GM19025 (cell line): ENCODE measurements at regions not wholly inside any gene's neighbourhood (a gene's known extent, or its start where the extent isn't known, plus 50 kb on each side); places are given as distances from the start of the nearest gene placed in this dataset.

Experiments used
- ATAC-seq: cut with Tn5 transposase; IDR thresholded peaks from one replicate; pipeline ENCODE4 v1.9.1; 2021; ENCODE audit warnings: mild to moderate bottlenecking, low read depth, moderate library complexity; ENCODE audit not compliant: unreplicated experiment

DNA sequence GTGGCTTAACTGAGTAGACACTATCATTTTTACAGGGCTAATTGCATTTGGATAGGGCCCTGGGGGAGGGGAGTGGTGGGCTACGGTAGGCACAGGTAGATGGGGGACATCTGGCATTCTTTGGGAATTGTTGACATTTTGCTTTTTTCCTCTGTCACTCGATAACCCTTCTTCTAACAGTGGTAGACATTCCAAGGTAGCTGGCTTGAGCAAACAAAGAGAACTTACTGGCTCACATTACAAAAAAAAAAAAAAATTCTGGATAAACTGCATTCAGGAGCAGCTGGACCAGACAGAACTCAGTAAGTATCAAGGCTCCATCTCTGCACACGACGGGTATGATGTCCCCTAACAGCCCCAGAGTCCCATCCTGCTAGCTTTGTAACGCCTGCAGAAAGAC is 585.2 kb downstream of the ZNF608 start:
- ATAC-seq = no peak

DNA sequence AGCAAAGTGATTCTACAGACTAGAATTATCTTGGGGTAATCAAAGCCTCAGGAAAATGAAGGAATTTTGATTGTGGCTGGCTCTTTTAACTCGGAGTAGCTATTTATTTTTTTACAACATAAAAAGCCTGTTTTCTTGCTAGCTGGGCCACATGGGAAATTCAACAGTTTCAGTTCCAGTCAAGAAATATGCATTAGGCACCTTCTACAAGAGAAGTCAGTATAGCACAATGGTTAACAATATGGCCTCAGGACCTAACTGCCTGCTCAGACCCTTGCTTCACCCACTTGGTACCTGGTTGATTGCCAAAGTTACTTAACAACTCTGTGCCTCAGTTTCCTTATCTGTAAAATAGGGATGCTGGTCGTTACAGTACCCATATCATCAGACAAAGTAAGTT is 586.2 kb downstream of the ZNF608 start:
- no peak for ATAC-seq

DNA sequence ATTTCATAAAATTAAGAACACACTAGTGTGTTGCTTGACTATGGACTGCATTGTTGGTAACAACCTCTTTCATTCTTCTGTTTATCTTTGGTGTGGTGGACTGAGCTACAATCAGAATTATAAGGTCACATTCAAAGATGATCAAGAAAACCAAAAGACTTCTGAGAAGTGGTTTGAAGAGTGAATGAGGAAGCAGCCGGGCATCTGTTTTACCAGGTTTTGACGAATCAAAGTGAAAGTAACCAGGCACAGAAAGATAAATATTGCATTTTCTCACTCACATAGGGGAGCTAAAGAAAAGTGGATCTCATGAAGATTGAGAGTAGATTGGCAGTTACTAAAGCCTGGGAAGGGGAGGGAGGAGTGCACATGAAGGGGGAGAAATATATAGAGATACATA is 589.1 kb downstream of the ZNF608 start:
- ATAC-seq = no peak

DNA sequence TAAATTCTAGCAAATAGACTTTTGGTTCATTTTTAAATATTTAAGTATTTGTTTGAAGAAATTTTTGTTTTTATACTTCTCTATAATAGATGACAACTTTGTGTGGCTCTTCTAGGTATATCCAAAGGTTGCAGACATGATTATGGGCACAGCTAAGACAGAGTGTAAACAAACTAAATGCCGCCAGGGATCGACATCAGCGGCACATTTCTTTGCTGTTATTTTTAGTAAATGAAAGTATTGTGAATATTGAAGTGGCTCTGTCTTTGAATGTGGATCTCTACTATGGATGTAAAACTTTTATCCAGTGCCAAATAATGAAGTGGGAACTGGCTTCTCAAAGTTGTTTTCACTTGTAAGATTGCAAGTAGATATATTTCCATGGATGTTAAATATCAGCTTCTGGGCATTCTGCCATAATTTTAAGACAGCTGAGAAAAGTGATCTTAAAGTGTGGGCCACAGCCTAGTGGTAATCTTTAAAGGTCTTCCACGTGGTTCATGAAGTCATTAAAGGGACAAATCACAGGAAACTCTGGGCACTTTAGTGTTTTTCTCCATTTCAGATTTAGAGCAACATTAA is 589.9 kb downstream of the ZNF608 start:
- no peak for ATAC-seq

DNA sequence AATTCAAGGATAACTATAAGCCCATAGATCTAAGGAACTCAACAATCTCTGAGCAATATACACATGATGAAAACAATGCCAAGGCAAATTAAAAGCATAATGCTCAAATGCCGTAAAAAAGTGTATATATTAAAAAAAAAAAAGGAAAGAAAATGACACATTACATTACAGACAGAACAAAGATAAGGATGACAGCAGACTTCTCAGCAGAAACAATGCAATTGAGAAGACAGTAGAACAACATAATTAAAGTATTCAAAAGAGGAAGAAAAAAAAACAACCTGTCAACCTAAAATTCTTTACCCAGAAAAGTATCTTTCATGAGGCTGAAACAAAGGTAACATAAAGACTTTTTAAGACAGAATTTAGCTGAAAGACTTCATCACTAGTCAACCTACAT is 591.7 kb downstream of the ZNF608 start:
- ATAC-seq = no peak

DNA sequence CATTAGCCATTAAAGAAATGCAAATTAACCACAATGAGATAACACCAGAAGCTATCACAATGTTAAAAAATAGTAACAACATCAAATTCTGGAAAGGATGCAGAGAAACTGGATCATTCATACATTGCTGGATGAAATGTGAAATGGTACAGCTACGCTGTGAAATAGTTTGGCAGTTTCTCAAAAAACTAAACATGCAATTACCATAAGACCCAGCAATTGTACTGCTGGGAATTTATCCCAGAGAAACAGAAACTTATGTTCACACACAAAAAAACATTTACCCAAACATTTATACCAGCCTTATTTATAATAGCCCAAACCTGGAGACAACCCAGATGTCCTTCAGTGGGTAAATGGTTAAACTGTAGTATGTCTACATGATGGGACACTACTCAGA is 592.9 kb downstream of the ZNF608 start:
- no peak for ATAC-seq

DNA sequence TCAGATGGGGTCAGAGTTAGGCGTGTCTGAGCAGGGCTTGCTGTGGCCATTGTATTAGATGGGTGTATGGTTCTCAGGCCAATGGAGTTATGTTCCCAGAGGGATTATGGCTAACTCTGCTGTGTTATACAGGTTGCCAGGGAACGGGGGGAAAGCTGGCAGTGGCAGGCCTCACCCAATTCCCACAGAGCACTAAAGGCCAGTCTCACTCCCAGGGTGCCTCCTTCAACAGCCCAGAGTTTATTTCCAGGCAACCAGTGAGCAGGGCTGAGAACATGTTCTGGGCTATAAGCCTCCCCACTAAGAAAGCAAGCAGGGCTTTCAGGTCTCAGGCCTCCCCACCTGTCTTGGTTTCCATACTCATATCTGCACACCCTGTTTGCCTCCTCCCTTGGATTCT is 597.9 kb downstream of the ZNF608 start:
- no peak for ATAC-seq

DNA sequence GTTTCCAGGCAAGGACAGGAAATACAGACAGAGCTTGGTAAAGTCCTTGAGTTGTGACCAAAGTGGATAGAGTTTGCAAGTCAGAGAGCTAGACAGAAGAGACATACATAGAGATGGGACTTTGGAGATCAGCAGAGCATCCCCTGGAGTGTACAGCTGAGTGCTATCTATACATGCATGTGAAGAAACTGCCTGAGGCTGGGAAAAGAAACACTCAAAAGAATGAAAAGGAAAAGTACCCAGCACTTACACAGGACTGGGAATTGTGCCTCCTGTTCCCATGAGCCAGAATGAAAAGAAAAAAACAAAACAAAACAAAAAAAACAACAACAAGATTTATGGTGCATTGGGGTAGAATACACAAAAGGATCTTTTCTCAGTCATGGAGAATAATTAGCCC is 606.4 kb downstream of the ZNF608 start:
- ATAC-seq = no peak

DNA sequence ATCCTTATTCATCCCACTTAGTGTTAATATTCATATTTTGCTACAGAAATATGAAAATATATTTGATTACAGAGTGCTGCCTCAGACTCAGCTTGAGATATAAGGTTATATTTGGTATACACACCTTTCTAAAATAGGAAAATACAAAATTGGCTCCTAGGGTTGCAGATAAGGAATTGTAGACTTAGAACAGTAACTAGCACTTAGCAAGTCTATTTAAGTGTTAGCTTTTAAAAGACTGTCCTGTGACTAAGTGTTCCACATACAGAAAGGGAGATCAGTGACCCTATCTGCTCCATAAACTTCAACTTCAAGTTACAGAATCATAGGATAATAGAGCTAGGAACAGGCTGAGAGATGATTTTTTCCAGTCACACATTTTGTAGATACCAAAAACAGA is 607.0 kb downstream of the ZNF608 start:
- no peak for ATAC-seq

DNA sequence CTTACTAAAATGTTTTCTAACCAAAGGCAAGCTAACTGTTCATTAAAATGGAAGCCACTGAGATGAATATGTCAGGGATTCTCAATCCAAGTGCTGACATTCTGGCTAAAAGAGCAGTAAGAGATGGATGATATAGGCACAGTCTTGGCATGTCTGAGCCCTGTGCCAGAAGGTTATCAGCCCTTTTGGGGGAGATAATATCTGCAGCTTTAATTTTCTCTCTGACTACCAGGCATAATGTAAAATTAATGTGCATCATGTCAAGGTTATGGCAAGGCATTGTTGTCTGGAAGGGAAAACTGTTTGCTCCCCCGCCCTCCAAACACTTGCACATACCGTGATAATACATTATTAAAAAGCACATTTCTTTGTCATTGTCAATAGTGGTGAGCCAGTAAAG is 609.8 kb downstream of the ZNF608 start:
- ATAC-seq = no peak

DNA sequence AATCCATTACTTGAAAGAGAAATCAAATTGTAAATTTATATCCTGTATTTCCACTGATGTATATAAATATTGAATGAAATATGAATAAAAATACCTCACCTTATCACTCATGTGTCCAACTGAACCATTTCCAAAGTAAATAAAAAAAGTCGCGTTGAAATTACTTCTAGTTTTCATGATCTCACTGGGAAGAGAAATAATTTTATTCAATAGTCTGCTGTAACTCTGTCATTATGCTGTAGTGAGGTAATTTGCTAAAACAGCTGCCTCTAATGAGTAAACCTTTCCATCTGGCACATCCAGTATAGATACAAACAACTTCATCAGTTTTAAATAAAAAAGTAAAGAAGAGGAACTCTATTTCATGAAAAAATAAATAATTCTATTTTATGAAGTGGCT is 611.5 kb downstream of the ZNF608 start:
- ATAC-seq = no peak

DNA sequence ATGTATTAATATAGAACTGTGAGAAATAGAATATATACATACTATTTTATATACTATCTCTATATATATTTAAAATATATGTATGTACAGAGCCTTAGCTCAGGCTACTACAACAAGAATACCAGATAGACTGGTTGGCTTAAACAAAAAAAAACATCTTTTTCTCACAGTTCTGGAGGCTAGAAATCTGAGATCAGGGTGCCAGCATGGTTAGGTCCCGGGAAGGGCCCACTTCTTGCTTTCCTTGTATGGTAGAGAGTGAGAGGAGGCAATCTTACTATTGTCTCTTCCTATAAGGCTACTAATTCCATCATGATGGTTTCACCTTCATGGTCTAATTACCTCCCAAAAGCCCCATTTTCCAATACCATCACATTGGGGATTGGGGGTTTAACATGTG is 613.0 kb downstream of the ZNF608 start:
- no peak for ATAC-seq

DNA sequence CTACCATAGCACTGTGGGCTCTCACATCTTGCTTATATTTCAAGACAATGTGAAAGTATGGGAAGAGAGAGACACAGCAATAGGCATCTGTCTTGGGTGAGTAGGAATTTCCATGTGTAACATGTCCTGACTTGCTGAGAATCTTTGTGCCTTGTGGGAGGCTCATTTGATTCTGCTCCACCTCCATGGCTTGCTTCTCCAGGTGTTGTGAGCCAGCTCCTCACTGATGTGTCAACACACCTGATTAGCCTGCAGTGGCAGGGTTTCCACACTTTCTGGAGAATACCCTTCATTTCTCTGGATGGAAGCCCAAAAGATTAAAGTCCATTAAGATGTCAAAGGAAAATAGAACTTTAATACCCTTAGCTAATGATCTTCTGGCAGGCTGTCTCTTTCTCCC is 613.6 kb downstream of the ZNF608 start:
- ATAC-seq = no peak

DNA sequence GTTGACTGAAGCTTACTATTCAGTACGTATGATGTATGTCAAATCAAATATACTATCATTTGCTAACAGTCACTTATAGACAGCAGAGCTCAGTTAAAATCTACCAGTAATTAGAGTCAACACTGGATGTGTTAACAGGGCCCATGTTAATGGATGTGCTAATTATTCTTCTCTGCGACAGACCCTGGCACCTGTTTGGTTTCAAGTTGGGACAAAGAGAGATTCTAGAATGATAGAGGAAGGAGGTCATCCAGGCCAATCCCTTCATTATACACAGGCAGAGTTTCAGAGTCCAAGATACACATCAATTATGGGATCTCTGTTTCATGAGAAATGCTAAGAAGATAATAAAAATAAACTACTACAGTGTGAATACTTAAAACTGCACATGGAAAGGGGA is 615.0 kb downstream of the ZNF608 start:
- no peak for ATAC-seq

DNA sequence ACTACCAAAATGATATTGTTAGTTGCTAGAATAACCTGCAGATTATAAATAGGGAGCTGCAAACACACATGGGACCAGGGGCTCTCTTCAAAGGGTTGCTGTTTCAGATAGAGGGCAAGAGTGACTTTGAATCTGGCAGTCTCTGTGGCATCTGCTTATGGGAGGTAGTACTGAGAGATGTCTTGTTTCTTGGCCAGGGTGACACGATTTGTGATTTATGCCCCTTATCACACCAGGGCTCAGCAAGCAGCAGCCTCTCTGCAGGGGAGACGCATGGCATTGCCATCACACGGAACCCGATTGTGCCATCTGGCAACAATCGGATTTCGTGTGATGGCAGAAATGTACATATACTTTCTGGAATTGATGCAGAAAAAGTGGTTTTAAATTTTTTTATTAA is 615.6 kb downstream of the ZNF608 start:
- ATAC-seq = no peak

DNA sequence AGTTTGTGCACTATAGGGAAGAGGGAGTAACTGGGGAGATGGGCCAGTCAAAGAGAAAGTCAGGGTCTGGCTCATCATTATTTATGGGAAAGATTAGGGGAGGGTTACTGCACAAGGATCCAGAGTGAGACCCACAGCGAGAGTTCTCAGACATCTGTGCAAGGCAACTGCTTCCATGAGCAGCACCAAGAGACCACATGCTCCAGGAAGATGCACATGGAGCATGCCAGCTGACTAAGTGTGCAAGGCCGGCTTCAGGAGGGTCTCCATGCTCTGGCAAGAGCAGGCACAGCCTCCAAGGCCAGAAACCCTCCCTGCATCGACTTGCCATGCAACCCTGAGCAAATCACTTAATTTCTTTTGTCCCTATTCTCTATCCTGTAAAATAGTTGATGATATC is 616.9 kb downstream of the CSNK1G3 start:
- ATAC-seq = no peak

DNA sequence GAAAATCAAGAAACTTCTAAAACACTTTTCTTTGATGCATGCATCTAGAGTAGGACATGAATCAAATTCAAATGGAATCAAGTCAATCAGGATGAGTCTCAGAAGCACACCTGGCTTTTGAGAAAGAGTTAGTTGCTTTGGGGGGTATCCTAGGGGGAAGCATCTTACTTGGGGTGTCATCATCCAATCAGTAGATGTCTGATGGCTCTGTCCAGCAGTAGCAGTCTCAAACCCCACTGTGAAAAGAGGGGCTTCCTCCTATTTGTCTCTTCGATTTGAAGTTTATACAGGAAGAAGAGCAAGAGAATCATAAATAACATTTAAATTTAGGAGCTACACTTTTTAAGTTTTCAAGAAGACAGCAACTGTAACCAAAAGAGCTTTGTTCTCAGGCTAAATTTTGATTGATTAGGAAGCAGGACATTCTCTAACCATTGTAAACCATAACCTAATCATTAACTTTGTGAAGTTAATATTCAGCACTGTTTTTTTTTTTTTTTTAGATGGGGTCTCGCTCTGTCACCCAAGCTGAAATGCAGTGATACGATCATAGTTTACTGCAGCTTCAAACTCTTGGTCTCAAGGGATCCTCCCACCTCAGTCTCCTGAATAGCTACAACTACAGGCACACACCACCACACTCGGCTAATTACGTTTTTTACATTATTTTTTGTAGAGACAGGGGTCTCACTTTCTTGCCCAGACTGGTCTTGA is 614.7 kb downstream of the CSNK1G3 start:
- ATAC-seq = no peak

DNA sequence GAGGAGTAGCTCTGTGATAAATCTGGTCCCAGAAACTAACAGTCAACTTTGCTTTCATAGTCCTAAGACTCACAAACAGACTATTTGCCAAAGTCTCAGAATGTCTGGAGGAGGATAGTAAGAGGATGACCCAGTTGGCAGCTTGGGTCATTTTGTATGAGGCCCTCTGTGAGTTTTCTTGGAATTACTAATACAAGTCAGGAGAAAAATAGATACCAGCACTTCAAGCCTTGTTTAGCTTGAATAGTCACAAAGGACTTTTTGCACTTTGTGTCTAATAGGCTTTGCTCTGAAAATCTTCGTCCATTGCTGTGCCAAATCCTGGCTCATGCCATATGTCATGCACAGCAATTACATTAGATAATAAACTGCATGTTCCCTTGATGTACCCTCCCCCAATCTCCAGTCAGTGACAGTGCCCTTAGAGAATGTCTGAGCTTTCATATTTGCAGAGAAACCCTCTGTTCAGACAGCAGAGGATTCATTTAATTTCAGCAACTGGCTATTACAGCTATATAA is 612.8 kb downstream of the CSNK1G3 start:
- no peak for ATAC-seq

DNA sequence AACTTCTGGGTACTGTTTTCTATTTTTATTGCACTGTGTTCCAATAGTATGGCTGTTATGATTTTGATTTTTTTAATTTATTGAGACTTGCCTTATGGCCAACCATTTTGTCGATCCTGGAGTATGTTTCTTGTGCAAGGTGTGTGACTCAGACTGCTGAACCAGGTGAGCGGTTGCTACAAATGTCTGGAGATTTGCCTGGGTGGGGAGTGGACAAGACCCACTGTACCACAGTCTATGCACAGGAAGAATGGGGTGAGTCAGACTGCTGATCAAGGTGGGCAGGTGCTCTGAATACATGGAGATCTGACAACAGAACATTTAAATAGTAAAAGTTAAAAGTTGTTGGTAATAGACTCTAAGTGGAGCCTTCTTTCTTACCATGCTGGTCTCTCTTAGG is 609.2 kb downstream of the CSNK1G3 start:
- no peak for ATAC-seq

DNA sequence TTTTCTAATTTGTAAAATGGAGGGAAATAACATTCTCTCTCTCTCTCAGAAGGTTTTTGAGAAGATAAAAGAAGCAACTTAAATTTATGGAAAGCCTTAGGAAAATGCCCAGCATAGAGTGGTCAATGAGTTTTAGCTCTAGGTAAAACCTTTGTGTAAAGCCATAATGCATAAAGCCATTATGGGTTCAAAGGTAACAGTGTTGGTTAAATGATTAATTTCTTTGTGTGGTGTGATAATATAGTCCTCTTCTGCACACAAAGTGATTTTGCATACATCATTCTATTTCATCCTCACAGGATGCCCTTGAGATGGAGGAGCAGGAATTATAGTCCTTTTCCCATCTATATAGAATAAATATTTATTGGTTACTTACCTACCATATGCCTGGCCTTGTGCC is 602.9 kb downstream of the CSNK1G3 start:
- ATAC-seq = no peak

DNA sequence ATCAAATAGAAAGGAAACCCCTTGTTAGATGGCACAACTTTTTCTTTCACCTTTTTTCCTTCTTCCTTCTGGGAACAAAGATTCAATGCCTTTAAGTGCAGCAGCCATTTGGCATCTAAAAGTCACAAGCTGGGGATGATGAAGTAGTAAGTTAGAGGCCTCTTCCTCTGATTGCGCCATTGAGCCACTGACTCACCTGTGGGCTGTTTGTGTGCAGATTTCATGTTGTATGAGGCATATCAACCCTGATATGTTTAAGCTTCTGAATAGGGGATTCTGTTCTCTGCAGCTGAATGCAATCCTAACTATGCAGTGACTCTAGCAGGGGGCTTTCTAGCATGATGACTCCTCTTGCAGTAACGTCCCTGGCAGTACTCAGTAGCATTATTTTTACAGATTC is 599.9 kb downstream of the CSNK1G3 start:
- ATAC-seq = no peak

DNA sequence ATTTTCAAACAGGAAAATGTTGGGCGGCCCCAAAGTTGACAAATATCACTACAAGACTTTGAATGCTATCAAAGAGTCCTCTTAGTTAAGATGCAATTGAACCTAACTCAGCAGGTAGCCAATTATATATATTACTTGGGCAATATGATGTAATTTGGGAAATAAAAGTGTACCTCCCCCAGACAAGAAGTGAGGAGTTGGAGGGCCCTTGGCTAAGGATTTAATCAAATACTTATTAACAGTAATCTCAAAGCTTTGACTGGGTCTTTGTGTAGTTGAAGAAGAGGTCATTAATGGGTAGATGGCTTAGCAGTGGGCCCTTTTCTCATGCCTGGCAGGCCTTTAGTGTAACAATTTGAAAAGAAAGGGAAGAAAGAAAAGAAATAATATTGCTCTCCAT is 599.0 kb downstream of the CSNK1G3 start:
- ATAC-seq = no peak
